ENCODE measurements at regions not wholly inside any gene's neighbourhood (a gene's known extent, or its start where the extent isn't known, plus 50 kb on each side); places are given as distances from the start of the nearest gene placed in this dataset.

DNA sequence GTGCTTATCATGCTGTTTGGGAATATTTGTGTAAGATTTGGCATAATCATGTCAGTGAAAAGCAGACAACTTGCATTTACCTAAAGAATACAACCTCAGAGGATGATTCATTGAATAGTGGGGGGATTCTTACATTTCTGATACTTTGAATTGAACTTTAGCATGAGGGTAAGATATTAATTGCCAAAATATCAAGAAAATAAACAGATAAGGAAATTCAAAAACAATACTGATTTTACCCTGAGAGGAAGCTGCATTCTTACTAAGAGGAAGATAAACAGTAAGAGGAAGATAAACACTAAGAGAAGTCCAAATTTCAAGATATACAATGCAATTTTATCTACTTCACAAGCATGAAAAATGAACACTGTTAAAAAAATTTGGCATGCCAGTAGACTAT, 2564.3 kb upstream of the PCDH20 start:
- DNase-seq (ENCODE audit: insufficient read length, low spot score) (no peak), FAIRE-seq (no peak)
- no peak for TF ChIP-seq POLR2A (IDR thresholded peaks at IDR 0.05; ENCODE audit: low read depth, low read length)

DNA sequence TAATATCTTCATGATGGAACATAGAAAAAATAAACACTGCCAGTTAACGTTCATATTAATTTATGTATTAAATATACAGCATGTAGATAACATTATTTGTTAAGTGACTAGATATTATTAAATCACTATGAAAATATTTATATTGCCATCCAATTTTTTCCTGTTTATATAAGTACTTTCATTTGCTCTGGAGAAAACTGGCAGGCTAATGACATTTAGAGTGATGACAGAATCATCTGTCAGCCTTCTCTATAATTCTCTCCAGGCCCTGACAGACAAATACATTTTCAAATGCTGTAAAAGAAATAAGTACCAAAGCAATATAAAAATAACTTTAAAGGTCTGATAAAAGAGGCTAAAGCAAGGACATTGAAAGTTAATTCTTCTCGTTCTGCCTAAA, 2556.7 kb upstream of the PCDH20 start:
- TF ChIP-seq POLR2A (IDR thresholded peaks at IDR 0.05; ENCODE audit: low read depth, low read length) = no peak
- FAIRE-seq = no peak
- no peak for DNase-seq (ENCODE audit: insufficient read length, low spot score)

DNA sequence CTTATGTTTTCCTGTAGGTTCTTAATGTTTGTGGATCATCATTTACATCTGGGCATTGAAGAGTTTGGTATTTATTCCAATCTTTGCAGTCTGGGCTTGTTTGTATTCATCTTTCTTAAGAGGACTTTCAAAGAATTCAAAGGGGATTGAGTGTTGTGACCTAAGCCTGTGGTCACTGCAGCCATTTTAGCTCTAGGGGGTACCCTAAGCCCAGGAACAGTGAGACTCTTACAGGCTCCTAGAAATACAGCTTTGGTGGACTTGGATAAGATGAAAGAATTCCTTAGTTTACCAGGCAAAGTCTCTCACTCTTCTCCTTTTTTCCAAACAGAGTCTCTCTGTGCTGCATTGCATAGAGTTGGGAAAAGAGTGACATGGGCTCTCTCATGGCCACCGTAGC, 2539.0 kb upstream of the PCDH20 start:
- no peak for DNase-seq (ENCODE audit: insufficient read length, low spot score)
- FAIRE-seq = no peak
- TF ChIP-seq POLR2A (IDR thresholded peaks at IDR 0.05; ENCODE audit: low read depth, low read length) = no peak

DNA sequence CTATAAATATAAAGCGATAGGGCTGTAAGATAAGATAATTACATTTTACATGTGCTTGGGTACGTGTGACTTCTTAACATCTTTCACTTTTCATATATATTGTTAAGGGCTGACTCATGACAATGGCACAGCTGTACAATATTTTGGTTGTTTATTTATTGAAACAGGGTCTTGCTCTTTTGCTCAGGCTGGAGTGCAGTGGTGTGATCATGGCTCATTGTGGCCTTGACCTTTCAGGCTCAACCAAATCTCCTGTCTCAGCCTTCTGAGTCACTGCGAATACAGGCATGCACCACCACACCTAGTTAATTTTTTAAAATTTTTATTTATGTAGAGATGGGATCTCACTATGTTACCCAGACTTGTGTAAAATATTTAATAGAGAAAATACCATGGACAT, 2532.4 kb upstream of the PCDH20 start:
- no peak for TF ChIP-seq POLR2A (IDR thresholded peaks at IDR 0.05; ENCODE audit: low read depth, low read length)
- FAIRE-seq = no peak

DNA sequence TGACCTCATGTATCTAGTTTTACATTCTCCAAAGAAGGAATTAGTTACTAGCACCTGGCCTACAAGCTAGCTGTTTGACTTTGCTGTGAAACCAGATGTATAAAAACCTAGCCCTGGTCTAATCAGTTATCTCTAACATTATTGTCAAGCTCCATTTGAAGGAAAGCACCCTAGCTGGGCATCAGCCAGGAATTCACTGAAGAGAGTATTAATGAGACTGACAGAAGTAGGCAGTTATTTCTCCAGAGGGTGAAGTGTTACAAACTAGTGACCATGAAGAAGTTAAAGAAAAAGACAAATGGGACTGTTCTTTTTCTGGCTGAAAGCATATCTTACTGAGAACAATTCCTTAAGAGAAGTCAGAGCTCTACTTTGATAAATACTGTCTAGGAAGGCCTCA, 2529.3 kb upstream of the PCDH20 start:
- FAIRE-seq (peak; percentile 6), DNase-seq (ENCODE audit: insufficient read length, low spot score) (no peak)
- no peak for TF ChIP-seq POLR2A (IDR thresholded peaks at IDR 0.05; ENCODE audit: low read depth, low read length)

More for the DNA sequence above, 2532.4 kb upstream of the PCDH20 start:
- DNase-seq (ENCODE audit: insufficient read length, low spot score) = no peak

DNA sequence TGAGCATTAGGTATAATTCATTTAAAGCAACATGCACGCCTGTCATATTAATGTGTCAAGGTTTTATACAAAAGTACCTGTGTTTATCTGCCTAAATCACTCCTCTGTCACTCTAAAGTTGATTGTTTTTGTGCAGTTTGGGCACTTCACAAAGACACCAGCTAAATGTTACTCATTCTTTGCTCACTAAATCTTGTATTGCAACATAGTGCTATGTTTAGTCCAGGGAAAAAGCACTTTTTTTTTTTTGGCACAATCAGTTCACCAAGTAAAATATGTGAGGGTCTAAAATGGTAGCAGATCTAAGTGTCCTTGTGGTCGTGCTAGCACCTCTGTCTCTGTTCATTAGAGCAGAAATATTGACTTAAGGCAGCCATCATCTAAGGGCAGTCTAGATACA, 2526.7 kb upstream of the PCDH20 start:
- DNase-seq (ENCODE audit: insufficient read length, low spot score) (no peak), FAIRE-seq (peak; percentile 27)
- TF ChIP-seq POLR2A (IDR thresholded peaks at IDR 0.05; ENCODE audit: low read depth, low read length) = no peak

DNA sequence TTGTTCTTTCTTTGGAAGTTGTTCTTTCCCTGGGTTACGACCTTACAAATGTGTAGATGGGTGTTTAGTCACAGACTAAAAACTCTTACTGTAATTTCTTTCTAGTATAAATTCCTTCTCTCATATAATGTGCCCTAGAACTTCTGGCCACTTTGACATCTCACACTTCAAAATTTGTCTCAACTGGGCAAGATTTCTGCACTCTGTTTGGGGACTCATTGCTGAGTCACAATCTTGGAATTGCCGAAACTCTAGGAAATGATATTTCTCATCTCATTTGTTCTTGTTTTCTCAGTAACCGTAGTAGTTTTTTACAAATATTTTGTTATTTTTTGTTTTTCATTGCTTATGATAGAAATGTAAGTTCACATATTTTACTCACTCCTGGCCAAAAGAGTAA, 2523.2 kb upstream of the PCDH20 start:
- no peak for DNase-seq (ENCODE audit: insufficient read length, low spot score)
- no peak for TF ChIP-seq POLR2A (IDR thresholded peaks at IDR 0.05; ENCODE audit: low read depth, low read length)
- peak; percentile 93 for FAIRE-seq

DNA sequence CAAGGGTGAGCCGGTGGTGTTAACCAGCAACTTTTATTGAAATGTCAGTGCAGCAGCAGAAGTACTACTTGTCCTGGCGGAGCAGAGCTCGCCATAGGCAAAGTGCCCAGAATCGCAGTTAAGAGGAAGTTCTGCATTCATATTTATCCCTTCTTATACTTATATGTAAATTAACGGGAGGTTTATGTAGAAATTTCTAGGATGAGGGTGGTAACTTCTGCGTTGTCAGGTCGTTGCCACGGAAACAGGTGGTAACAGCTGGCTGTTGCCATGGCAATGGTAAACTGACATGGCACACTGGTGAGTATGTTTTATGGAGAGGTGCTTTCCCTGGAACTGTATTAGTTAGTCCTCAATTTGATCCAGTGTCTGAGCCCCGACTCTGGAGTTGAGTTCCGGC, 2494.9 kb upstream of the PCDH20 start:
- FAIRE-seq = no peak
- TF ChIP-seq POLR2A (IDR thresholded peaks at IDR 0.05; ENCODE audit: low read depth, low read length) = no peak
- no peak for DNase-seq (ENCODE audit: insufficient read length, low spot score)

DNA sequence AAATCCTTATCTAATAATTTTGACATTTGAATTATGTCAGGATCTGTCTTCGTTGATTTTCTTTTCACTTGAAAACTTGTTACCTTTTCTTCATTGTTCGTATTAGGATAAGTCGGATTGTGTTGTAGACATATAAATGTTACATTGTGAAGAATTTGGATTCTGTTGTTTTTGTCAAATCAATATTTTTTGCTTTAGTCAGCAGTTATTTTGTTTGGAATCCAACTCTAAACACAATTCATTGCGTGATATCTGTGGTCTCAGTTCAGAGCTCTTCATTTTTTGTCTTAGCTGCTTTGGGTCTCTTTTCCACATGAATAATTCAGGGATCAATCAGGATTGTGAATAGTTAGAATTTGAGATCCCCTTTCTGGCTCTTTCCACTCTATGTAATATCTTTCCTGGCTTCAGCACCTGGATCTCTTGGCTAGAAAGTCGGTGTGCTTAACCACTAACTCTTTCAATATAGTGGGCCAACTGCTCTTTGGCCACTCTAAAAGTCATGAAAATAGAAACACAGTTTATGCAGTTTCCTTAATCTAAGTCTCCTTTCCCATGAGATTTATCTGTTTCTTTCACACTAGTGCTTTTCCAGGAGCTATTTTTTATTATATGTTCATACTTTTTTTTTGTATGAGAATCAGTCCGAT, 2494.2 kb upstream of the PCDH20 start:
- DNase-seq (ENCODE audit: insufficient read length, low spot score) (no peak), FAIRE-seq (no peak)
- no peak for TF ChIP-seq POLR2A (IDR thresholded peaks at IDR 0.05; ENCODE audit: low read depth, low read length)

DNA sequence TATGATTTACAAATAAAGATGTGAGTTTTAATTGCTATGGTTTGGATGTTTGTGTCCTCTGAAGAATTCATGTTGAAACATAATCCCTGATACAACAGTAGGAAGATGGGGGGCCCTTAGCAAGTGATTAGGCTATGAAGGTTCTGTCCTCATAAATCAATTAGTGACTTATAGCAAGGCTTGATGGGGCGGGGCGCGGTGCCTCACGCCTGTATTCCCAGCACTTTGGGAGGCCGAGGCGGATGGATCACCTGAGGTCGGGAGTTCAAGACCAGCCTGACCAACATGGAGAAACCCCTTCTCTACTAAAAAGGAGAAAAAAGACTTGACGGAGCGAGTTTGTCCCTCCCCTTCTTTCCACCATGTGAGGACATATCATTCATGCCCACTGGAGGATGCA, 2486.5 kb upstream of the PCDH20 start:
- no peak for FAIRE-seq
- TF ChIP-seq POLR2A (IDR thresholded peaks at IDR 0.05; ENCODE audit: low read depth, low read length) = no peak
- no peak for DNase-seq (ENCODE audit: insufficient read length, low spot score)

DNA sequence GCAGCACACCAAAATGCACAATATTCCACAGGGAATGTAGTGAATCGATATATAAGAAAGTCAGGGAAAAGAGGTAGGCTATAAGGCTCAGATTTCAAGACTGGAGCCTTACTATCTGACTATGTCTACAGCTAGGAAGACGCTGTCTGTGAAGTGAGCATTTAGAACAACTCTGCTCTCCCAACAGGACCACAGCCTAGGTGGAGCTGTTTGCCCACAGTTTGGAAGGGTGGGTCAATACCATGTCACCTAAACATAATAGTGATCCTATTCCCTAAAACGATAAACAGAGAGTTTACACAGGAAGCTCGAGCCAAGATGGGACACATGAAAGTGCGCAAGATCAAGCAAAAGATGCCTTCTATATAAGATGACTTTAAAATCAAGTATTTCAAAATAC, 2486.0 kb upstream of the PCDH20 start:
- DNase-seq (ENCODE audit: insufficient read length, low spot score) (no peak), FAIRE-seq (no peak)
- TF ChIP-seq POLR2A (IDR thresholded peaks at IDR 0.05; ENCODE audit: low read depth, low read length) = no peak

DNA sequence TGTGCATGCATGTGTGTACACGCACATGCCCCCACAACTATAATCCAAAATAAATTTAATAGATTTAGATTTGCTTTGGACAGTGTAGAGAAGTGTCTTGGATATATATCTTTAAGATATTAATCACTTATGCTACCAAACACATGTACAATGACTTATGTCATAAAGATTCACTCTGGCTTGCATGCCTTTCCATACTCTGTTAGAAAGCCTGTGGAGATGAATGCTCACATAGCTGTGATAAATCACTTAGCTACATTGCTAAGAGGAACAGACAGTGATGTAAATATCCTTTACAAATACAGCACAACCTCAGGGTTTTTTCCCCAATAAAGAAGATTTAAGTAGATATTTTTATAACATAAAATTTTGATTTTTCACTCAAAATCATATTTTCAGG, 2484.8 kb upstream of the PCDH20 start:
- FAIRE-seq = no peak
- TF ChIP-seq POLR2A (IDR thresholded peaks at IDR 0.05; ENCODE audit: low read depth, low read length) = no peak
- no peak for DNase-seq (ENCODE audit: insufficient read length, low spot score)

DNA sequence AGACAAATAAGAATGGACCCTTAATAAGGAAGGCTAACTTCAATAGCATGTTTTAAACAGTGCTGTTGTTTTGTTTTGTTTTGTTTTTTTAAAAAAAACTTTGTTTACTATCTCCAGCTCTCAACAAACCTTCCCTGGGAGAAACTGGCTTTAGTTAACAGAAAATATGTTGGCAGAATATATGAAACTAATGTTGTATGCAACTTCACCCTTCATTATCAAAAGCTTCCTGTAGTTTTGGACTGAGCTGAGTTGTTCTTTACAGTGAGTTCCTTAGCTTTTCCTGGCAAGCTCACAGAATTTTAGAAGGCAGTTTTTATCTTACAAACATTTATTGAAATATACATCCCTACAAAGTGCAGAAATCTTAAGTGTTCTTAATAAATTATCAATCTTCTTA, 2480.7 kb upstream of the PCDH20 start:
- DNase-seq (ENCODE audit: insufficient read length, low spot score) (no peak), FAIRE-seq (no peak)
- TF ChIP-seq POLR2A (IDR thresholded peaks at IDR 0.05; ENCODE audit: low read depth, low read length) = no peak

DNA sequence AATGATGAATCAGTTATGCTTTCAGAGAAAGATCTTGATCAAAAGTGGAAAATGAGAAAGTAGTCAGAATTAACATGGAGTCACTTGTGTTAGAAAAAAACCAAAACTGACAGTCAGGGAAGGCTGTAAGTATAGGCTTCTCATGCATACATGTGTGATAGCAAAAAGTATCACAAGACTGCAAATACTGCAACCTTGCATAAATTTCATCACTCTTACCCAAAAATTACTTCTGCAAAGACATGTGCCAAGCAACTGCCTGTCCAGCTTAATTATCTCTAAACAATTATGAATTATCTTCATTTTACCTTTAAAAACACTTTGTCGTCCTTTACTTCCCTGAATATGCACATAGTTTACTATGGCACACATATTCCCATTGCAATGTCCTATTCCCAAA, 2466.4 kb upstream of the PCDH20 start:
- DNase-seq (ENCODE audit: insufficient read length, low spot score) (no peak), FAIRE-seq (peak; percentile 11)
- TF ChIP-seq POLR2A (IDR thresholded peaks at IDR 0.05; ENCODE audit: low read depth, low read length) = no peak

DNA sequence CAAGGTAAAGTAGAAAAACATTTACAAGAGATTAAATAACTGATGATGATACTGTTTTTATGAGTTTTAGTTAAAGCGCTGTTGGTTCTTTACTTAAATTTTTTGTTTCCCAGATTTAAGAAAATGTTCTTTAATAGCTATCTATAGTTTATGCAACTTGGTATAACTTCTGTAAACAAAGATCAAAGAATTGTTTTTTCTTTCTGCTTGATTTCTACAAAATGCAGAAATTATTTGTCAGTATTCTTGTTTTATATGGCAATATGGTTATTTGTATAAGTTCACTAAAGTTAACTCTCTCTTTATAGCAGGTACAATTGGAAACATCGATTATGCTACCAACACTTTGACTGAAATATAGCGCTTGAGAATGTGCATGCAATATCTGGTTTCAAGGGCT, 2465.1 kb upstream of the PCDH20 start:
- FAIRE-seq (no peak), DNase-seq (ENCODE audit: insufficient read length, low spot score) (no peak)
- no peak for TF ChIP-seq POLR2A (IDR thresholded peaks at IDR 0.05; ENCODE audit: low read depth, low read length)

DNA sequence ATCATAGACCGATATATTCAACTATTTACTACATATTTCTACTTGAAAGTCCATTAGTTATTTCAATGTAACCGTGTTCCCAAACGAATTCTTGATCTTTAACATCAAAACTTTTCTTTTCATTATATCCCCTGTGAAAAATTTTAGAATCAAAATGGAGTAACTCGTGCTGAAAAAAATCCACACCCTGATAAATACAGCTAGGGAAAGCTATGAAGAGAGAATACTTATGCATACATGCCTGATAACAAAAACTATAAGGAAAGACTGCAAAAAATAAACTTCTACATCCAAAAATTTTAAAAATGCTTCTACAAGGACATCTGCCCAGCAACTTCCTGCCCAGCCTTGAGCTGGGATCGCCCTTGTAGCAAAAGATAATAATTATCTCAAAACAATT, 2458.3 kb upstream of the PCDH20 start:
- FAIRE-seq (no peak), DNase-seq (ENCODE audit: insufficient read length, low spot score) (no peak)
- TF ChIP-seq POLR2A (IDR thresholded peaks at IDR 0.05; ENCODE audit: low read depth, low read length) = no peak

Data from H54 (cell line).